ENCODE measurements at regions not wholly inside any gene's neighbourhood (a gene's known extent, or its start where the extent isn't known, plus 50 kb on each side); places are given as distances from the start of the nearest gene placed in this dataset.
A peak's percentile ranks its signal among the peaks of the same experiment; 100 is the strongest.

DNA sequence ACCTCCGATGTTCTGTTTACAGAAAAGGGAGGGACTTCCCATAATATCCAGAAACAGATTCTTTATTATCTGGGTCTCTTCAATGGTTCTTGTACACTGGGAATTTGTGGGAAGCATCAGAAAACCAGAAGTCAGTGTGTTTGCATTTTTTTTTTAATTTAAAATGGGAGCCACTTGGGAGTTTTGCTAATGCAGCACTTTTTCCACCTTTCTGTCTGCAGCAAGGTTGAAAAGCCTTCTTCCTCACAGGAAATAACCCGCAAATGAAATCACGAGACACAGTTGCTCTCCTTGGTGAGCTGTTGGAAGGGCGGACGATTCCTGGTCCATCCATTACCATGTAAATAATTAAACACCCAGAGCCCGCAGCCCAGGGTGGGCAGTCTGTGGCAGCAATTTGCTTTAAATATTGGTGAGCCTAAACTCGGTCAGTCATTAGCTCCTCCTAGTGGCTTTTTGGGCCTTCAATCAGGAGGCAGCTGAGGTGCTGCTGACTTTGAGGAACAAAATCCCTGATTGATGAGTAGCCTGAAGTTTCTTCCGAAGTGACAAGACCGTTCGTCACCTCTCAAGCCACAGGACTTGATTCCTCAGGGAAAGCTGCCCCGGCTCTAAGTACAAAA, 471.5 kb downstream of the EPHA4 start:
- DNase-seq (ENCODE audit: low spot score) = peak; percentile 87

DNA sequence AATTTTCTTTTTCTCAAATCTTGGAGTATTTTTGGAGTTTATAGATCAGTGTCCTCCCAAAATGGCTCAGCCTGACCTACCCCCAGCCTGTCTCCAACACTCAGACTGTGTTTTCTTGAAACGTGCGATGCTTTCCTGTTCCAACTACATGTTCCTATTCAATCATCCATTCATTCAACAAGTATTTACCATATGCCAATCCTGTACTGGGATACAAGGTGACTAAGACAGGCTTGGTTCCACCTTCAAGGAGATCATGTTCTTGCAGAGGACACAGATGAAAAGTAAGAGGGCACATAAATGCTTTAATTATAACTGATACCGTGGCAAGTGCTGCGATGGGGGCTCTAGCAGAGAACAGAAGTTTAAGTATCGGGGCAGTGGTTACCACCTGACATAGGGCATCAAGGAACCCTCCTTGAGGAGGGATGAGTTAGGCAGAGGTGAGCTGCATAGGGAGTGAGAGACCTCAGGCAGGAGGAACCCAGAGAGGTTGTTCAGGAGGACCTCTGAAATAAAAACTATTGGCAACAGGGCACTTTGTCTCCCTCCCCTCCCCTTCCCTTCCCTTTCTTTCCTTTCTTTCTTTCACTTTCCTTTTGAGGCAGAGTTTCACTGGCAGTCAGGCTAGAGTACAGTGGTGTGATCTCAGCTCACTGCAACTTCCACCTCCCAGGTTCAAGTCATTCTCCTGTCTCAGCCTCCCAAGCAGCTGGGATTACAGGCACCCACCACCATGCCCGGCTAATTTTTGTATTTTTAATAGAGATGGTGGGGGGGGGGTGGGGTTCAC, 469.0 kb downstream of the EPHA4 start:
- peak; percentile 14 for DNase-seq (ENCODE audit: low spot score)

DNA sequence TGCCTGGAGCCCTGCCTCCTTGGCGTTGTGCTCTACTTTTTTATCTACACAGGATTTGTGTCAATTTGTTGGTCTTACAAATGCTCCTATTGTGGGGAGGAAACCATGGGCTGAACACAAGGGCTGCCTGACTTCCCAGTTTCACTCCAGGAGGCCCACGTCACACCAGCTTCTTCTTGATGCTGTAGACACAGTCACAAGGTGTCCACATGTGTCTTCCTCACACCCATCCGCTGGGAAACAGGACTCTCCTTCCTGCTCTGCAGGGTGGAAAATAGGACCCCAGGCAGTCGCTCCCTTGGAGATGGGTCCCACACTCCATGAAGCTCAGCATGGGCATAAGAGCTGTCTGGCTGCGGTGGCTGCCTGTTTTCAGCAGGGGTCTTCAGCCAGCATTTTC, 468.2 kb downstream of the EPHA4 start:
- no peak for DNase-seq (ENCODE audit: low spot score)

DNA sequence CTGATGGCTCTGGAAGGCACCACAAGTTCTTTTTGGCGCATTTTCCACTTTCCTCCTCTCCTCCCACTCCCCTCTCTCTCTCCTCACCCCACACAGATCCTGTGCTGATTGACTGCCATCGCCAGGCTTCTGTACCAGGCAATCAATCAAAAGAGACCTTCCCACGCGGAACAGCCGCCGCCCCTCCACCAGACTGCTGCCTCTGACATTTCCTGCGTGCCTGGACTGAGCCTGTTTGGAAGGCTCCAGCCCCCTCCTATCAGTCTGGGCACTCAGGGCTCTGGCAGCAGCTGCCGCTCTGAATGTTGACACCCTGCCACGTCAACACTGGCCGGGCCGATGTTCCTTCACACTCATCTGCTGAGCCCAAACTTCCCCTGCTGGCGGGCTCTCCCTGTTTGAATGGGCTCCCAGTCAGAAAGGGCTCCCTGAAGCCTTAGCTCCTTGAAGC, 467.7 kb downstream of the EPHA4 start:
- peak; percentile 28 for DNase-seq (ENCODE audit: low spot score)

DNA sequence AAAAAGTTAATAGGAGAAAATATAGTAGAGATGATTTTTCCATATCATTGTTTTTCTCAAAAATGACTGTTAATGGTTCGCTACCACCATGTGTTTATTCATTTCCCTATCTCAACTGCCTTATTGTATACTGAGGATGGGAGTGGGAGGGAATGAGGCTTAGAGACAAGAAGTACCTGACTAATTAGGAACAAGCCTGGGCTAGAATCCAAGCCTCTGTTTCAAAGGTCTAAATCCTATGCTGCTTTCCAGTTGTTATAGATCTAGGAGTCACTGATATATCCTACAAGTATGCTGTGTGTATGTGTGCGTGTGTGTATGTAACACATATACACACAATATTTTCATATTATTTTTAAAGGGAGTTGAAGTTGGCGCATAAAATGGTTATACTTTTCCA, 465.9 kb downstream of the EPHA4 start:
- DNase-seq (ENCODE audit: low spot score) = no peak

DNA sequence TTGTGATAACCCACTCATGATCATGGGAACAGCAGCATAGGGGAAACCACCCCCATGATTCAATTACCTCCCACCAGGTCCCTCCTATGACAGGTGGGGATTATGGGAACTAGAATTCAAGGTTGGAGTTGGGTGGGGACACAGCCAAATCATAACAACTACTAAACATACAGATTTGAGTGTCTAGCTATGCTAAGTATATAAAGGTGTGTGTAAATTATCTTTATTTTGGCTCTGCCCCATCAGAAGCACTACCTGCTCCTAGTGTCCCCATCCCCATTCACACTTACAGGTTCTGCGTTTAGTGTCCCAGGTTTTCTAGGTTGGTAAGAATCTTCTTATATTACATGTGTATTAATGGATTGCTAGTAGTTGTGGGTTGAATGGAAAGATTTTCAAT, 464.7 kb downstream of the EPHA4 start:
- no peak for DNase-seq (ENCODE audit: low spot score)

DNA sequence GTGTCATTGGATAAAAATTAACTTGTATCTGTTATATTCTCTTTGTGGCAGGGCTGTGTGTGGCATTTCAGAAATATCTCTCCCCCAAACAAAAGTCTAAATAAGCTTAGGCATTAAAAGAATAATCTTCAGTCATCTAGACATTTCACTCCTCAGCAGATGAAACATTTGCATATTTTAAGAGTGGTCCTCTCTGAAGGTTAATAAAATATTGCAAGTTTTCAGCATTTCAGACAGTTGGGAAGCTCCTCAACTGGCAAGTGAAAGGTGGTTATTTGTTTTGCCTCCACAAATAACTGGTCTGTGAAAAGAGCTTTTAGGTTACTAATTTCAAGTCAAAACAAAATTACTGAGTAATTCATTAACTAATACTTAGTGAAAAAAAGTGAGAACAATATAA, 462.6 kb downstream of the EPHA4 start:
- DNase-seq (ENCODE audit: low spot score) = no peak

DNA sequence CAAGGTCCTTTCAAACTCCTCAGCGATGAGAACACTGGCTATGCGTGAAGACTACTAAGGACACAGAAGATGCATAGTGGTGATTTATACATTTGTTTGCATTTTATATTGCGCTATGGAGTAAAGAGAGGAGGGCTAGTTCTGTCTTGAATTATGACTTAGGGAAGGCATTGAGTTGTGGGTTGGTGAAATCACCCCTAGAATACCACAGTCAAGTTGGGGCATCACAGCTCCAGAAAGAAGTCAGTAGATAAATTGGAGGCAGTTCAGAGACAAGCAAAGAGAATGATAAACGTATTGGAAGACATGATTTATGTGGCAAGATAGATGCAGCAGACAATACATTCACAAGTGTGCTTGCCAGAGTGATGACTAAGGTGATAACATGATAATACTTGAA, 460.4 kb downstream of the EPHA4 start:
- no peak for DNase-seq (ENCODE audit: low spot score)

DNA sequence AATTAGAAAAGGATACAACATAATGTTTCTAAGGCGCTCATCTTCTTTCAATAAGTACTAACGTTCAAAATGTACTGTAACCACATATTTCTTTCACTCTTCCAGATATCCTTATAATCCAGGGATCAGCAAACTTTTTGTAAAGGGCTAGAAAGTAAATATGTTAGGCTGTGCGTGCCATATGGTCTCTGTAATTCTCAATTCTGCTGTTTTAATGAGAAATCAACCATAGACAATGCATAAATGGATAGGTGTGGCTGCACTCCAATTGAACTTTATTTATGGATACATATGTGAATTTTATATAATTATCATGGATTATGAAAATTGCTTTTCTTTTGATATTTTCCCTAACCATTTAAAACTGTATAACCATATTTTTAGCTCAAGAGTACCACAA, 459.4 kb downstream of the EPHA4 start:
- no peak for DNase-seq (ENCODE audit: low spot score)

DNA sequence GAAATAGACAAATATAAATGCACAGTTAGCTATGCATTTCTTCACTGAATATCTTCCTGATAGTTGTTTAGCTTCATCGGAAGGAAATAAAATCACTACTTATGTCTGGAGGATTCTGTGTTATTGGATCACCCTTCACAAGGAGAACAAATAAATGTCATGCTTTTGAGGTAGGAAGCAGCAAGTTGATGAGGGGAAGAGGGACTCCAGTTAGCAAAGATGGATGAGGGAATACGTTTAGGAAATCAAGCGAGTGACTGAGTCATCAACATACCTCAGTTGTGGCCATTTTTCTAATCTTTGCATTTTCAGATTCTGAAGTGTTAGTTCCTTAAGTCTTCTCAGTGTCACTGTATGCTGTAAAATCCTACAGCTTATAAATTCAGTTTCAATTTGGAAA, 456.2 kb downstream of the EPHA4 start:
- DNase-seq (ENCODE audit: low spot score) = no peak

DNA sequence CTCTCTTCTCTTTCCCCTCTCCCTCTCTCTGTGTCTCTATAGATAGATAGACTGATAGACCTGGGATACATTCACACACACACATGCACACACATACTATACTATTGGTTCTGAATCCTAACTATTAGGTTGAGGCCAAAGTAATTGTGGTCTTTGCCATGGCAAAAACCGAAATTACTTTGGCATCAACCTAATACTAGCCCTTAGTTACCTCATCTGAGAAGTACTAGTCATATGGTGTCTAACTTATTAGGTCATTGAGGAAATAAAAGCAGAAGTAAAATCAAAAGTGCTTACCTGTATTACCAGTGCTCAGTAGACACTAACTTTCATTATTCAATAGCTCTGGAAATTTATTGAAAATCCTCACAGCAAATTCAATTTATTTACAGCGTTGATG, 451.5 kb downstream of the EPHA4 start:
- DNase-seq (ENCODE audit: low spot score) = no peak

DNA sequence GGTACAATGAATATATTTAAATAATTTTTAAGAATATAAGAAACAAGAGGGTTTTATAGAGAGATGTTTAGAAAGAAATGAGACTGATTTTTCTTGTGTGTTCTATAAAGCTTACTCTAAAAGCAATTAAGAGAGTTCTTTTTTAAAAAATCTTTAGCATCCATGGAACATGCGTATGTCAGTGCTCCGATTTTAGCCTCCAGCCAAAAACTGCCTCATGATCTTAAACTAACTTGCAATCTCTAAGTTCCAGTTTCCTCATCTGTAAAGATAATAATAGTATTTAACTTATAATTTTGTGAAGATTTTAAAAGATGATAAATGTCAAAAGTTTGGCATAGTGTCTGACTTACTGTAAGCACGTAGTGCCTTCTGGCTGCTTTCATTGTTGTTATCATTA, 448.7 kb downstream of the EPHA4 start:
- DNase-seq (ENCODE audit: low spot score) = no peak

DNA sequence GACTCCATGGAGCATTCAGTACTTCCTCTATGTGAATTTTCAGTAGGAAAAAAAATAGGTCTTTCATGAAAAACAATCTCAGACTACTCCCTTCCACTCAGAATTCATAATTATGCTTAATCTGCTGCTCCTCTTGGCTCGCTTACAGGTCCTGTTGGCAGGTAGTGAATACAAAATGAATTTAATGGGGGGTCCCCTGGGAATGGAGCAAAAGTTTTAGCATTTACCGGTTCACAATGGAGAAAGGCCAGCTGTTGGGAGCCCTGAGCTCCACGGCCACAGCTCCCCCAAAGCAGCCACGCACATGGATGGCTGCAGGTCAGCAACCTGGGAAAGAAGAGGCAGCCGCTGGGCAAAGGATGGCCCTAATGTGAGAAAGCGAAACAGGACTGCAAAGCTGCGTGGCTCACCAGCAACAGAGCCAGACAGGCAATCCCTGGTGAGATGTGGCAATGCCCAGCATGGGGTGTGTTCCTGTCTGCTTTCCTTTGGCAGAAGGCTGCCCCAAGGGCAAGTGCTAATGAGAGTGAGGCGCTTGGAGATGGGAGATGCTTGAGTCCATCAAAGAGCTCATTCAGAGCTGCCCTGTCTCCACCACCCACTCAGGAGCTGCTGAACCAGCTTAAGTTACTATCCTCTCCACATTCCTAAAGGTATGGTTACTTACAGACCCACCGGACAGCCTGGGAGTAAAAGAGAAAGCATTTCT, 447.4 kb downstream of the EPHA4 start:
- no peak for DNase-seq (ENCODE audit: low spot score)

DNA sequence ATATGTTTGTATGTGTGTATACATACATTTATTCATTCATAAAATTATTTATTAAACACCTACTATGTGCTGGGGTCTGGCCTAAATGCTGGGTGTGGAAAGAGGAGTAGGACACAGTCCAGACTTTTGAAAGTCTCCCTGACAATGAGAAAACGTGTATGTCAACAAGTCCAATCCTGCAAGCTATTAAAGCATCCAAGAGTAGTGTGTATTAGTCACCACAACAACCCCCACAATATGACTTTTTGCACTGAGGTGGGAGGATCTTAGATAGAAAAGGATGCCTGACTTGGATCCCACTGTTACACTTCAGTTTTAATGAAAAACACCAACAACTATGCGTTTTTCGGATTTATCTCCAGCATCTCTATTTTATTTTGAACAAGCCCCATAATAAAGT, 446.4 kb downstream of the EPHA4 start:
- DNase-seq (ENCODE audit: low spot score) = no peak

DNA sequence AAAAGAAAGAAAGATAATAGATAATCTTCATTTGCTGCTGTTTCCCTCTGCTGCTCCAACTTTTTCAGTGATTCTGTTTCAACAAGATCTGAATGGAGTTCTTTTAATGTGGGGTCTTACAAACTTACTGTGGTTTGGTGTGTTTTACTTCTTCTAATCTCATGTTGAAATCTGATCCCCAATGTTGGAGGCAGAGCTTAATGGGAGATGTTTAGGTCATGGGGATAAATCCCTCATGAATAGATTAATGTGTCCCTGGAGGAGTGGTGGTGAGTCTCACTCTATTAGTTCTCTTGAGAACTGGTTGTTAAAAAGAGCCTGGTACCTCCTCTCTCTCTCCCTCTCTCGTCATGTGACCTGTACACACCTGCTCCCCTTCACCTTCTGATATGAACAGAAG, 442.4 kb downstream of the EPHA4 start:
- DNase-seq (ENCODE audit: low spot score) = no peak

DNA sequence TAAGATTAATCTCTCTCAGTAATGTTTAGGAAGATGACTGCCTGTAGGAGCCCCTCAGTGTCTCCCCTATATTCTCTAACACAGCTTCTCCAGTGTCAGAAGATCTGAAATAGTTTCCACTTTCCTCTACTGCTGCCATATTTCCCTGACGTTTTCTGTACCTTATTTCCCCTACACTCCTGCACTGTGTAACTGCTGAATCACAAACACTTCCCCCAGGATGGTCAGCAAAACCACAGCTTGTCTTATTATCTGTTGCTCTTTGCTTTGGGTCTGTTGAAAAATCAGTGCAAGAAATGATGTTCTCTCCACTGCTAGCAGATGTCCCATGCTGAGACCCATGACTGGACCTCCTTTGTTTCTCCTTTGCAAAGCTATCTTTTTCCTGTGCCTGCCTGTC, 441.7 kb downstream of the EPHA4 start:
- DNase-seq (ENCODE audit: low spot score) = no peak

DNA sequence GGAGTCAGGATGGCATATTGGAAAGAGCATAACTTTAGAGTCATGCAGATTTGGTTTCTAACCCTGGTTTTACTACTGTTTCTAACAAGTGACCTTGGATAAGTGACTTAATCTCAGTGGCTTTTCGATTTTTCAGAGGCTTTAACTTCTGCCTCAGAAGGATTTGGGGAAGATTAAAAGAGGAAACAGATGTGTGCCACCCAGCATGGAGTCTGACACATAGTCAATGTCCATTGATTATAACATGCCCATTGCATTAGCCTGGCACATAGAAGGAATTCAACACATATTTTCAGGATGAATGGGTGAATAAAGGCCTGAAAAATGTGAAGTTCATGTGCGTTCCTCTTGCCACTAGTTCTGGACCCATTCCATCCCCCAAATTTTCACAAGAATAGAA, 438.2 kb downstream of the EPHA4 start:
- DNase-seq (ENCODE audit: low spot score) = no peak

DNA sequence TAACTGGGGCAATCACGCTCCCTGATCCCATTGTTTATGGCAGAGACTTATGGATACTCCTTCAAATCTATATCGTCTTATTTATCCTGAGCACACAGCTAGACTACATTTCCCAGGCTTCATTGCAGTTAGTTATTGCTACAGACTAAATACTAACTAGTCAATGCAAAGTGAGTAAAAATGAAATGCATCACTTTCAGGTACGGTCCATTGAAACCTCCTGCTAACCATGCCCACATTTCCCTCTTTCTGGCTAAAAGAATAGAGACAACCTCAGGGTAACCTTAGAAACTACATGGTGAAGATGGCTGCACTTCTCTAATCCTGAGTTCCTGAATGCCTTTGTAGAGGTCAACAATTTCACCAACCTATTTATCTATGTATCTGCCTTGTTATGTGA, 437.4 kb downstream of the EPHA4 start:
- DNase-seq (ENCODE audit: low spot score) = no peak

DNA sequence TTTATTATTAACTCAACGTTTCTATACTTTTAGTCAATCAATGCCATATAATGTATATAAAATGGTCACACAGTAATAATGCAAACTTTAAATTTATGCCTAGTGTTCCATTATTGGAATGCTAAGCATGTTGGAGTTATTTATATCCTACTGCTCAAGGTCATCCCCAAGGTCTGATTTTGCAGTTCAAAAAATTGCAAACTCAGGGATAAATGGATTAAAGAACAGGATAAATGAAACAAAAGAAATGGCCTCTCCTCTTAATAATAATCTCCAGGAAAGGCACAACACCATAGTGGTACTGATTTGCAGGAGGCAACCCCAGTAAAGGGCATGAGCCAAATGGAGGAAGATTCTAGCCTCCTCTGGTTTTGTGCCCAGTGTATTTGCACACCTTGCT, 436.4 kb downstream of the EPHA4 start:
- no peak for DNase-seq (ENCODE audit: low spot score)

DNA sequence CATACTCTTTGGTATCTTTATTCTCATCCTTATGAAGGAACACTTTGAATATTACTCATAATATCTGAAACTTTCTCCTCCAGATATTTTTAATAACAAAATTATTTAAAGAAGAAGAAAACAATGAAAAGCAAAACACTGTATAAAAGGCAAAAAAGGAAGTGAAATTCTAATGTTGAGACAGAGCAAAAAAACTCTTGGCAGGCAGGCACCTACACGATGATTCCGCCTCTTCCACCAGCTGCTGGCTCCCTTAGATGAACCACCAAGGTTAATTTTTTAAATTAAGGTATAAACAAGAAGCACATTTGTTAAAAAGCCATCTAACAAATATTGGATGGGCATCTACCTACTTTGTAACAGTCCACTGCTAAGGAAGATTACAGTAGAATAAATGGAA, 434.7 kb downstream of the EPHA4 start:
- DNase-seq (ENCODE audit: low spot score) = no peak

DNA sequence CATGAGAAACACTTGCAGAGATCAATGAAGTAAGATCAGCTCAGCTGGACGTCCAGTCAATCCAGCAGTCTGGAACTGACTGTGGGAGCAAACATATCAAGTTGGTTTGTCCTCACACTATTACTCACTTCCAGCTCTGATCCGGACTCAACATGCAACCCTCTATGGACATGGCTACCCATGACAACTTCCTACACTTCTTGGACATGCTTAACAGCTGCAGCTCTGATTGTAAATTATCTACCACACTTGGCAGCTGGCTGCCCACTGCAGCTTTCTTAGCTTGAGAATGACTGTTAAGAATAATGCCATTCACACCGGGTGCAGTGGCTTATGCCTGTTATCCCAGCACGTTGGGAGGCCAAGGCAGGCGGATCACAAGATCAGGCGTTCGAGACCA, 429.8 kb downstream of the EPHA4 start:
- no peak for DNase-seq (ENCODE audit: low spot score)

DNA sequence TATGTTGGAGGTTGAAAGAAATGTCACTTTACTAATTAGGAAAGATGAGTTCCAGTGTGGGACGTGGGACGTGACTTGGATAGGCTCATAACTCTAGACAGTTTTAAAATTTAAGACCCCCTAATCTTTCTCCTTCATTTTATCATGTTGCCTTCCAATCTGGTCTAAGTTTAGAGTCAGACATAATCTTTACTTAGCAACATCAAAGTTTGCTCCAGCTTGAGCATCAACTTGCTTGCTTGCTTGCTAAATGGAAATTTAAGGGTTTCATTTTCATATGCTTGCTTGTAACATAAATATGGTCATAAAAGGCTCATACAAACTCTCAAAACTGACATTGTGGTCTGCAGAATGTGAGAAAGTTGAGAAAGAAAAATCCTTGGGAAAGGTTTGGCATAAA, 428.9 kb downstream of the EPHA4 start:
- DNase-seq (ENCODE audit: low spot score) = no peak

DNA sequence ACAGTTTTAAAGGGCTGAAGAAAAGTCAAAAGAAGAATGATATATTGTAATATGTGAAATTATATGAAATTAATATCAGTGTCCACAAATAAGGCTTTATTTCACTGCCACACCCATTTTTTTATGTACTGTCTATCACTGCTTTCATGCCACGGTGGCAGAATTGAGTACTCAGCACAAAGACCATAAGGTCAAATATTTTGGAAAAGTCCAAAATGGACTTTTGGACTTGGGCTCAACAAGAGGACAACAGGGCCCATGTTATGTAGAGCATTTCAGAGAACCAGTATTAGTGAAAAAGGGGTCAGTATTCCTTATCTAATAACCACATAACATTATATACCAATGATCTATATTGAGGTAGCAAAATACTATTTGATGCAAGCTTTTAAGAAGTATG, 427.2 kb downstream of the EPHA4 start:
- DNase-seq (ENCODE audit: low spot score) = no peak

Data from kidney tubule cell (primary cell).